ENCODE measurements at regions not wholly inside any gene's neighbourhood (a gene's known extent, or its start where the extent isn't known, plus 50 kb on each side); places are given as distances from the start of the nearest gene placed in this dataset.
"Not testable (repeated sequence)": the region's sequence is repeated elsewhere in the genome, so short reads cannot be mapped to it uniquely, and the experiment has no call there.

GRCh38 chr16:5911241-5911640 lies 813.6 kb upstream of the EEF2KMT start:
- H3K9ac ChIP-seq (ENCODE audit: low read length), result no peak overlapping the region
- DNase-seq (ENCODE audit: low read depth, low spot score), result no peak
- H3K79me2 ChIP-seq (ENCODE audit: insufficient read depth, low read length), result no peaks in the 10 kb centered on the region
- RAD21 ChIA-PET (ENCODE audit: low non-redundant PET in 1 of 2, low total read pairs in 2 of 2, uncharacterized antibody in 2 of 2, unreplicated experiment in 2 of 2), result no interaction called here
- no peaks in the 10 kb centered on the region; a peak in 2 of 4 replicates for H3K9me3 ChIP-seq (ENCODE audit: control insufficient read depth in 1 of 2, insufficient read depth in 1 of 2, low read depth in 1 of 2, low read length in 2 of 2)
- H3K27ac ChIP-seq (ENCODE audit: low read depth, low read length), result no peak overlapping the region
- no peak for ATAC-seq
- H2AFZ ChIP-seq (ENCODE audit: low read depth, low read length, poor library complexity, severe bottlenecking), result no peak overlapping the region
- H3K27me3 ChIP-seq (ENCODE audit: insufficient read depth, low read length), result no peaks in the 10 kb centered on the region
- no peak for TF ChIP-seq ZBTB33 (IDR thresholded peaks at IDR 0.05; ENCODE audit: extremely low read depth, insufficient replicate concordance, low read length)
- TF ChIP-seq ZFX (IDR thresholded peaks at IDR 0.05), result no peak
- no peak for TF ChIP-seq POLR2A (IDR thresholded peaks at IDR 0.05; ENCODE audit: borderline replicate concordance, extremely low read depth, insufficient read depth, insufficient read length)
- TF ChIP-seq POLR2AphosphoS5 (IDR thresholded peaks at IDR 0.05; ENCODE audit: low read depth, low read length), result no peak
- TF ChIP-seq ZNF274 (IDR thresholded peaks at IDR 0.05; ENCODE audit: low read depth, low read length), result no peak
- no peak for TF ChIP-seq EZH2phosphoT487 (IDR thresholded peaks at IDR 0.05; ENCODE audit: borderline replicate concordance)
- no peak for TF ChIP-seq SRF (IDR thresholded peaks at IDR 0.05; ENCODE audit: low read depth)
- TF ChIP-seq EGR1 (IDR thresholded peaks at IDR 0.05; ENCODE audit: low read depth), result no peak
- intact Hi-C loops (cut with micrococcal nuclease), result no loop called here
- H4K20me1 ChIP-seq (ENCODE audit: insufficient read depth), result no peaks in the 10 kb centered on the region
- POLR2A ChIA-PET, result no interaction called here
- H3K4me1 ChIP-seq (ENCODE audit: control insufficient read depth in 1 of 2, insufficient read depth in 2 of 2, low read length in 2 of 2), result no peaks in the 10 kb centered on the region
- H3K36me3 ChIP-seq (ENCODE audit: control insufficient read depth in 1 of 2, insufficient read depth in 2 of 2, low read length in 2 of 2), result no peaks in the 10 kb centered on the region
- no TSS peak for BruUV-seq (replicated peaks)
- H3K4me3 ChIP-seq (replicated peaks in 1 of 2; ENCODE audit: low read depth in 1 of 2, low read length in 2 of 2), result no peak overlapping the region
- H3K4me2 ChIP-seq (ENCODE audit: low read length), result no peak overlapping the region
- CTCF ChIA-PET, result no interaction called here
- no peaks in the 10 kb centered on the region for H3K9me2 ChIP-seq (ENCODE audit: insufficient read depth)

- H3K4me3 ChIP-seq (replicated peaks in 1 of 2; ENCODE audit: low read depth in 1 of 2, low read length in 2 of 2); DNase-seq (ENCODE audit: low read depth, low spot score); H3K27me3 ChIP-seq (ENCODE audit: insufficient read depth, low read length); CTCF ChIA-PET; H3K4me1 ChIP-seq (ENCODE audit: control insufficient read depth in 1 of 2, insufficient read depth in 2 of 2, low read length in 2 of 2); H3K9ac ChIP-seq (ENCODE audit: low read length); H4K20me1 ChIP-seq (ENCODE audit: insufficient read depth); POLR2A ChIA-PET; RAD21 ChIA-PET (ENCODE audit: low non-redundant PET in 1 of 2, low total read pairs in 2 of 2, uncharacterized antibody in 2 of 2, unreplicated experiment in 2 of 2); H3K36me3 ChIP-seq (ENCODE audit: control insufficient read depth in 1 of 2, insufficient read depth in 2 of 2, low read length in 2 of 2); H3K27ac ChIP-seq (ENCODE audit: low read depth, low read length); intact Hi-C loops (cut with micrococcal nuclease); H3K79me2 ChIP-seq (ENCODE audit: insufficient read depth, low read length); ATAC-seq; BruUV-seq (replicated peaks); H3K4me2 ChIP-seq (ENCODE audit: low read length); H2AFZ ChIP-seq (ENCODE audit: low read depth, low read length, poor library complexity, severe bottlenecking); H3K9me3 ChIP-seq (ENCODE audit: control insufficient read depth in 1 of 2, insufficient read depth in 1 of 2, low read depth in 1 of 2, low read length in 2 of 2); H3K9me2 ChIP-seq (ENCODE audit: insufficient read depth): not testable (repeated sequence)
Observed at GRCh38 chr16:5909556-5909955, 812.0 kb upstream of the EEF2KMT start.
